Fibroblast of upper back skin (primary cell): ENCODE measurements at regions not wholly inside any gene's neighbourhood (a gene's known extent, or its start where the extent isn't known, plus 50 kb on each side); places are given as distances from the start of the nearest gene placed in this dataset.
"Not testable (repeated sequence)": the region's sequence is repeated elsewhere in the genome, so short reads cannot be mapped to it uniquely, and the experiment has no call there.

ENCODE experiments used
- DNase-seq: peaks from one replicate; pipeline ENCODE4 v3.0.0-alpha.2; 2013

GRCh38 chr2:156003780-156004179 is 328.7 kb downstream of the NR4A2 start:
- DNase-seq, result no peak

GRCh38 chr2:156001851-156002250 is 330.7 kb downstream of the NR4A2 start:
- DNase-seq, result no peak

GRCh38 chr2:155997538-155997937 is 335.0 kb downstream of the NR4A2 start:
- DNase-seq, result no peak

- no peak for DNase-seq
These were observed 338.2 kb downstream of the NR4A2 start for GRCh38 chr2:155994315-155994714.

GRCh38 chr2:155983845-155984244 is 348.7 kb downstream of the NR4A2 start:
- no peak for DNase-seq

- DNase-seq, result no peak
These were observed 350.4 kb downstream of the NR4A2 start for GRCh38 chr2:155982135-155982534.

GRCh38 chr2:155980941-155981560 is 351.5 kb downstream of the NR4A2 start:
- no peak for DNase-seq

- DNase-seq, result no peak
These were observed 356.8 kb downstream of the NR4A2 start for GRCh38 chr2:155975734-155976133.

GRCh38 chr2:155972916-155973315 is 359.6 kb downstream of the NR4A2 start:
- DNase-seq, result no peak

- DNase-seq, result not testable (repeated sequence)
These were observed 366.5 kb downstream of the NR4A2 start for GRCh38 chr2:155966064-155966471.

GRCh38 chr2:155965415-155966063 is 367.0 kb downstream of the NR4A2 start:
- no peak for DNase-seq

GRCh38 chr2:155961641-155962040 is 370.9 kb downstream of the NR4A2 start:
- DNase-seq, result no peak

- no peak for DNase-seq
These were observed 373.7 kb downstream of the NR4A2 start for GRCh38 chr2:155958834-155959233.

- DNase-seq, result no peak
These were observed 385.5 kb downstream of the NR4A2 start for GRCh38 chr2:155947069-155947468.

- no peak for DNase-seq
These were observed 388.3 kb downstream of the NR4A2 start for GRCh38 chr2:155944218-155944617.

GRCh38 chr2:155930312-155930711 is 402.2 kb downstream of the NR4A2 start:
- DNase-seq, result no peak

GRCh38 chr2:155917380-155917779 is 415.1 kb downstream of the NR4A2 start:
- DNase-seq, result no peak

- no peak for DNase-seq
These were observed 419.2 kb downstream of the NR4A2 start for GRCh38 chr2:155913356-155913755.

- no peak for DNase-seq
These were observed 424.0 kb downstream of the NR4A2 start for GRCh38 chr2:155908567-155908966.

- no peak for DNase-seq
These were observed 425.3 kb downstream of the NR4A2 start for GRCh38 chr2:155907211-155907610.

GRCh38 chr2:155905657-155906056 is 426.9 kb downstream of the NR4A2 start:
- DNase-seq, result no peak

GRCh38 chr2:155904720-155905119 is 427.8 kb downstream of the NR4A2 start:
- no peak for DNase-seq

- no peak for DNase-seq
These were observed 429.9 kb downstream of the NR4A2 start for GRCh38 chr2:155902635-155903034.

- no peak for DNase-seq
These were observed 437.5 kb downstream of the NR4A2 start for GRCh38 chr2:155895016-155895415.

- DNase-seq, result not testable (repeated sequence)
These were observed 452.1 kb downstream of the NR4A2 start for GRCh38 chr2:155880382-155880781.
